GM18498 (cell line): ENCODE measurements at regions not wholly inside any gene's neighbourhood (a gene's known extent, or its start where the extent isn't known, plus 50 kb on each side); places are given as distances from the start of the nearest gene placed in this dataset.
"Not testable (repeated sequence)": the region's sequence is repeated elsewhere in the genome, so short reads cannot be mapped to it uniquely, and the experiment has no call there.

ENCODE experiments used
- ATAC-seq: cut with Tn5 transposase; IDR thresholded peaks from one replicate; pipeline ENCODE4 v1.9.1; 2021; ENCODE audit warnings: mild to moderate bottlenecking, moderate library complexity; ENCODE audit not compliant: unreplicated experiment

- not testable (repeated sequence) for ATAC-seq
Observed at GRCh38 chr7:65797086-65797485, 75.8 kb upstream of the VKORC1L1 start.

- ATAC-seq = not testable (repeated sequence)
Observed at GRCh38 chr7:65797566-65797965, 75.3 kb upstream of the VKORC1L1 start.

GRCh38 chr7:65798111-65799075, 74.5 kb upstream of the VKORC1L1 start:
- ATAC-seq = peak; percentile 97

- ATAC-seq = not testable (repeated sequence)
Observed at GRCh38 chr7:65800191-65800590, 72.7 kb upstream of the VKORC1L1 start.

- no peak for ATAC-seq
Observed at GRCh38 chr7:65800890-65801341, 72.0 kb upstream of the VKORC1L1 start.

- ATAC-seq = no peak
Observed at GRCh38 chr7:65804887-65805286, 68.0 kb upstream of the VKORC1L1 start.

- ATAC-seq = not testable (repeated sequence)
Observed at GRCh38 chr7:65807067-65807466, 65.8 kb upstream of the VKORC1L1 start.

- peak; percentile 85 for ATAC-seq
Observed at GRCh38 chr7:65809259-65809981, 63.5 kb upstream of the VKORC1L1 start.

GRCh38 chr7:65809982-65810288, 62.9 kb upstream of the VKORC1L1 start:
- peak; percentile 40 for ATAC-seq

GRCh38 chr7:65812281-65812680, 60.6 kb upstream of the VKORC1L1 start:
- ATAC-seq = no peak

GRCh38 chr7:65814556-65815167, 58.2 kb upstream of the VKORC1L1 start:
- not testable (repeated sequence) for ATAC-seq

GRCh38 chr7:65820287-65820950, 52.5 kb upstream of the VKORC1L1 start:
- ATAC-seq = no peak
